ENCODE measurements at regions not wholly inside any gene's neighbourhood (a gene's known extent, or its start where the extent isn't known, plus 50 kb on each side); places are given as distances from the start of the nearest gene placed in this dataset.

DNA sequence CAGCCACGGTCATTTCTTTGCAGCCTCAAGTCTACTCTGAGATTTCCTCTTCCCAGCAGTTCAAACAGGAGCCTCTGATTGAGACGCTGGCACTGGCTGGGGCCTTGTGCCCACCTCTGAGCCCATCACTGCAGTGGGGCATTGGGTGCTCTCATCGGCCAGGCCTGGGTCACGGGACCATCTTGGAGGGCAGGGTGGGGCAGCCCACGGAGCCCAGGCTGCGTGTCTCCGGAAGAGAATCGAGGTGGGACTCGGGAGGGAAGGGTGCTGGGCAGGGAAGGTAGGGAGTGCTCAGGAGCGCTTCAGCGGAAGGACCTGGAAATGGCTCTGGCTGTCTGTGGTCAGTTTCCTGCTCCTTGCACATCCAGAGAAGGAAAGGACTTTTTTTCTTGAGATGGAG lies 82.4 kb downstream of the RTP5 start:
- Histone ChIP-seq H3K9me3 (ENCODE audit: control insufficient read depth, low read depth, low read length) (no peaks in the 10 kb centered on the region), H3K18ac (ENCODE audit: insufficient read length, low read depth, low read length) (no peak overlapping the region), H2BK15ac (ENCODE audit: low read depth, low read length) (no peak overlapping the region), H3K4ac (ENCODE audit: low read depth, low read length) (no peak overlapping the region), H2BK120ac (ENCODE audit: low read depth, low read length, poor library complexity, severe bottlenecking) (no peak overlapping the region), H2AK5ac (ENCODE audit: insufficient read length, low read length) (no peak overlapping the region), H4K5ac (ENCODE audit: insufficient read length, low read depth, low read length) (no peak overlapping the region), H3K27ac (ENCODE audit: insufficient read length, low read depth, low read length) (no peak overlapping the region), H2BK5ac (ENCODE audit: insufficient read length, low read length) (no peak overlapping the region), H2BK20ac (ENCODE audit: low read depth, low read length, poor library complexity, severe bottlenecking) (no peak overlapping the region), H3K23me2 (ENCODE audit: insufficient read length, low read depth, low read length, poor library complexity, severe bottlenecking) (no peaks in the 10 kb centered on the region), H3K4me1 (ENCODE audit: insufficient read depth, low read length) (no peaks in the 10 kb centered on the region), H3K56ac (ENCODE audit: insufficient read length, low read depth, low read length) (no peak overlapping the region), H3K79me1 (ENCODE audit: insufficient read depth, low read depth, low read length, poor library complexity, severe bottlenecking) (no peaks in the 10 kb centered on the region), H3K14ac (ENCODE audit: insufficient read depth, low read length) (no peak overlapping the region), H2AFZ (ENCODE audit: low read length) (no peak overlapping the region), H3T11ph (ENCODE audit: low read length) (no peak overlapping the region), H3K27me3 (ENCODE audit: insufficient read depth, low read length) (peaks cover 5% of the 10 kb centered on the region; the same call in 1 of the 2 replicates), H4K8ac (replicated peaks; ENCODE audit: insufficient read length, low read depth, low read length) (no peak overlapping the region), H3K79me2 (ENCODE audit: insufficient read depth, low read length) (no peaks in the 10 kb centered on the region), H4K20me1 (ENCODE audit: control insufficient read depth, insufficient read depth, insufficient read length) (no peaks in the 10 kb centered on the region), H3K23ac (ENCODE audit: insufficient read length, low read depth, low read length) (no peak overlapping the region), H4K91ac (ENCODE audit: insufficient read length, low read depth, low read length) (no peak overlapping the region), H3K4me2 (ENCODE audit: insufficient read depth, insufficient read length, low read length) (no peak overlapping the region), H3K9ac (ENCODE audit: extremely low read depth, insufficient read length, low read length) (no peak overlapping the region), H2BK12ac (ENCODE audit: insufficient read length, low read depth, low read length) (no peak overlapping the region)
- Mint-ChIP-seq H3K4me1 (peaks cover 6 to 8% of the 10 kb centered on the region in 2 experiments), H3K27me3 (ENCODE audit: low read depth) (peaks cover 71% of the 10 kb centered on the region), H3K4me3 (no peak overlapping the region), H3K9me3 (peaks cover 2 to 3% of the 10 kb centered on the region in 2 experiments; a peak in 3 of 5 replicates), H3K36me3 (ENCODE audit: insufficient read depth in 1 of 3, low read depth in 3 of 3) (peaks cover 0 to 3% (median 0%) of the 10 kb centered on the region in 3 experiments; a peak in 1 of 7 replicates), H3K27ac (no peak overlapping the region)
- no peak for DNase-seq
- no CpG with 5 or more reads among the region's 11 CpGs for WGBS (ENCODE audit: extremely low coverage, insufficient read length, low lambda C conversion rate)
- TF ChIP-seq, protein P1, sequence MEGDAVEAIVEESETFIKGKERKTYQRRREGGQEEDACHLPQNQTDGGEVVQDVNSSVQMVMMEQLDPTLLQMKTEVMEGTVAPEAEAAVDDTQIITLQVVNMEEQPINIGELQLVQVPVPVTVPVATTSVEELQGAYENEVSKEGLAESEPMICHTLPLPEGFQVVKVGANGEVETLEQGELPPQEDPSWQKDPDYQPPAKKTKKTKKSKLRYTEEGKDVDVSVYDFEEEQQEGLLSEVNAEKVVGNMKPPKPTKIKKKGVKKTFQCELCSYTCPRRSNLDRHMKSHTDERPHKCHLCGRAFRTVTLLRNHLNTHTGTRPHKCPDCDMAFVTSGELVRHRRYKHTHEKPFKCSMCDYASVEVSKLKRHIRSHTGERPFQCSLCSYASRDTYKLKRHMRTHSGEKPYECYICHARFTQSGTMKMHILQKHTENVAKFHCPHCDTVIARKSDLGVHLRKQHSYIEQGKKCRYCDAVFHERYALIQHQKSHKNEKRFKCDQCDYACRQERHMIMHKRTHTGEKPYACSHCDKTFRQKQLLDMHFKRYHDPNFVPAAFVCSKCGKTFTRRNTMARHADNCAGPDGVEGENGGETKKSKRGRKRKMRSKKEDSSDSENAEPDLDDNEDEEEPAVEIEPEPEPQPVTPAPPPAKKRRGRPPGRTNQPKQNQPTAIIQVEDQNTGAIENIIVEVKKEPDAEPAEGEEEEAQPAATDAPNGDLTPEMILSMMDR (conservative IDR thresholded peaks at IDR 0.05), result no peak
